Stimulated activated memory B cell treated with anti-CD40 and anti-IgM and Interleukin-4, amounts not matched to agents 10 μg/mL and 1 μg/mL and 100 μg/mL, for 72 hours (primary cell): ENCODE measurements at regions not wholly inside any gene's neighbourhood (a gene's known extent, or its start where the extent isn't known, plus 50 kb on each side); places are given as distances from the start of the nearest gene placed in this dataset.
"Not testable (repeated sequence)": the region's sequence is repeated elsewhere in the genome, so short reads cannot be mapped to it uniquely, and the experiment has no call there.

Experiments used
- ATAC-seq: fragments of 150-1000 bp; cut with Tn5 transposase; 2 replicates; pipeline ENCODE4 v1.10.0; 2021
- H3K27ac Mint-ChIP-seq: one replicate; pipeline ENCODE4 v1.8.0; 2022; ENCODE audit warnings: mild to moderate bottlenecking, mixed read lengths
- H3K27me3 Mint-ChIP-seq: one replicate; pipeline ENCODE4 v1.8.0; 2022; ENCODE audit warnings: mixed read lengths
- H3K36me3 Mint-ChIP-seq: one replicate; pipeline ENCODE4 v1.8.0; 2022; ENCODE audit warnings: mixed read lengths
- H3K4me1 Mint-ChIP-seq: one replicate; pipeline ENCODE4 v1.8.0; 2022; ENCODE audit warnings: mixed read lengths
- H3K4me3 Mint-ChIP-seq: one replicate; pipeline ENCODE4 v1.8.0; 2022; ENCODE audit warnings: mild to moderate bottlenecking, moderate library complexity, mixed read lengths
- H3K9me3 Mint-ChIP-seq: one replicate; pipeline ENCODE4 v1.8.0; 2022; ENCODE audit warnings: mixed read lengths

DNA sequence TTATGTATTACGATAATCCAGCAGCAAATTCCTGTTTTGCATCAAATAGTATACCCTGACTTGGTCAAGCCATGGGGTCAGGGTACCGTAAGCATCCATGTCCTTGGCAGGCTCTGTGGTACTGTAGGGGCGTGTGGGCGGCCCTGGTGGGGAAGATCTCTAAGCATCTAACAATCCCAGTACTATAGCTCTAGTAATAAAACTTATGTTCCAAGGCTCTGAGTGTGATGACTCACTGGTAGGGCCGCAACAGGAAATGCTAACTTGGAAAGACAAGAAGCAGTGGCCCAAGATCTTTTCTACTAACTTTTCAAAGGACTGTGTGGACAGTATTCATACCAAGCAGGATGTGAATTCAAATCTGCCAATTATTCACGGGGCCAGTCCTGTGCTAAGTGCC, 63.8 kb downstream of the CLEC18A start:
- not testable (repeated sequence) for H3K27me3 Mint-ChIP-seq, H3K27ac Mint-ChIP-seq, H3K9me3 Mint-ChIP-seq, ATAC-seq, H3K4me1 Mint-ChIP-seq, H3K4me3 Mint-ChIP-seq
- peaks cover 47% of the 10 kb centered on the region for H3K36me3 Mint-ChIP-seq

DNA sequence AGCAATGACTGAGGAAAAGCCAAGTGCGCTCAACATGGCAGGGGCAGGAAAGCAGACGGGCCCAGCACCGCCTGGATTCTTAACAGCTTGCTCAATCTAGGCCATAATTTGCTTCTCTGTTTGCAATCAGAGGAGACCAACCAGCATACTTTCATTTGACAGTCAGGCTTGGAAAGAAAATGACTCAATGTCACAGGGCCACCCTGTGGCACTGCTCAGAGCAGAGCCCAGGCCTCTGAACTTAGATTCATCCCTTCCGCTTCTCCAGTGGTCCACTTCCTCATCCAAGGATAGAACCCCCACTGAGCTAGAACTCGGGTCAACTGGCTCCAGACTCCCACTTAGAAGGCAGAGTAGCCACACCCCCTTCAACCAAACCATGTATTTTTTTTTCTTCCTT, 65.6 kb downstream of the CLEC18A start:
- ATAC-seq, H3K4me1 Mint-ChIP-seq, H3K9me3 Mint-ChIP-seq, H3K27me3 Mint-ChIP-seq, H3K27ac Mint-ChIP-seq, H3K4me3 Mint-ChIP-seq: not testable (repeated sequence)
- H3K36me3 Mint-ChIP-seq, result peaks cover 52% of the 10 kb centered on the region

DNA sequence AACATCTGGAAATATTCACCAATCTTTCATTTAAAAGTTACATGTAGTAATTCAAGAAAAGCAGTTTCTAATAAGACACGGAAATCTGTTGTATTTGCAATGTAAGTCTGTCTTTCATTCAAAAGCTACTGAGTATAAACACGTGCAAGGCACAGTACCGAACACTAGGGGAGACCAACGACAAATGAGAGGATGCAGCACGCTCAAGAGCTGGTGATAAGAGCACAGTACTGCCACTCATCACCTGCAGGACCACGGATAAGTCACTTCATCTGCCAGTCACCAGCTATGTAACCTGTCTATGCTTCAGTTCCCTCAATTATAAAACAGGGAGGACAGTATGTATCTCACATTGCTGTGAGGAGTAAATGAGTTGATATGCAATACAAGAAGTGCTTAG, 67.1 kb downstream of the CLEC18A start:
- peak; percentile 81 for ATAC-seq
- H3K4me1 Mint-ChIP-seq, result no peaks in the 10 kb centered on the region
- H3K9me3 Mint-ChIP-seq, result no peaks in the 10 kb centered on the region
- no peak overlapping the region for H3K27ac Mint-ChIP-seq
- H3K36me3 Mint-ChIP-seq, result peaks cover 39% of the 10 kb centered on the region
- no peaks in the 10 kb centered on the region for H3K27me3 Mint-ChIP-seq
- no peak overlapping the region for H3K4me3 Mint-ChIP-seq

DNA sequence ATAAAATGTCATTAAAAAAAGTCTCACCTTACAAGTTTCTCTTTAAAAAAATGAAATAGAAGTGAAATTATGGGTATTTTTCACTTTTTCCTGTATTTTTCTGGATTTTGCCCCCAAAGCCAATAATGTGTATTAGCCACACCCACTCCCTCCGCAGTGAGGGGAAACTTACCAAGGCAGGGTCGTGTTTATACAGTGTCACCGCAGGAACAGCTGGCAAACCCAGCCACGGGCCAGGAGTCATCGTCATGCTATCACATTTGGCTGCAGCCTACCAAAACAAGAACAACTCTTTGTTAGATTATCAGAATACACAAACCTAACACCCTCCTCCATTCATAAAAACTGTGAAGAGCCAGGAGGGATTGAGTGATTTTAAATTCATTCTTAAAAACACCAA, 72.1 kb downstream of the CLEC18A start:
- not testable (repeated sequence) for H3K9me3 Mint-ChIP-seq, H3K27ac Mint-ChIP-seq, ATAC-seq, H3K4me1 Mint-ChIP-seq, H3K4me3 Mint-ChIP-seq, H3K27me3 Mint-ChIP-seq
- peaks cover 18% of the 10 kb centered on the region for H3K36me3 Mint-ChIP-seq

DNA sequence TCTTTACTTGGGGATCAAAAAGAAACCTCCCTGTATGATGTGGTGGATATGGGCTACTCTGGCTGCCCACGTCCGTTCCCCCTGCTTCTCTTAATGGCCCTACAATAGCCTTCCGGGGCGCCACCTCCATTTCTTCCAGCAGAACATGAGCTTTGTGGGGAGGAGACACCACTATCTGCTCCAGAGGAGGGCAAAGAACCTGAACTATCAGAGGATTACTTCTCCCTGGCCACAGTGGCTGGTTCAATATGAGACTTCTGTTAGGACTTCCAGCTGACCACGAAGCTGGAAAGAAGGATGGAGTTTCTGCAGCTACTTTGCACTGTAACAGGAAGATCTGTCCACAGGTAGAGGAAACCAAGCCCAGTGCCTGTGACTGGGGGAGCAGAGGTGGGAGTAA, 72.8 kb downstream of the CLEC18A start:
- not testable (repeated sequence) for H3K27ac Mint-ChIP-seq, H3K27me3 Mint-ChIP-seq, H3K4me3 Mint-ChIP-seq, H3K4me1 Mint-ChIP-seq, ATAC-seq, H3K9me3 Mint-ChIP-seq
- peaks cover 18% of the 10 kb centered on the region for H3K36me3 Mint-ChIP-seq

DNA sequence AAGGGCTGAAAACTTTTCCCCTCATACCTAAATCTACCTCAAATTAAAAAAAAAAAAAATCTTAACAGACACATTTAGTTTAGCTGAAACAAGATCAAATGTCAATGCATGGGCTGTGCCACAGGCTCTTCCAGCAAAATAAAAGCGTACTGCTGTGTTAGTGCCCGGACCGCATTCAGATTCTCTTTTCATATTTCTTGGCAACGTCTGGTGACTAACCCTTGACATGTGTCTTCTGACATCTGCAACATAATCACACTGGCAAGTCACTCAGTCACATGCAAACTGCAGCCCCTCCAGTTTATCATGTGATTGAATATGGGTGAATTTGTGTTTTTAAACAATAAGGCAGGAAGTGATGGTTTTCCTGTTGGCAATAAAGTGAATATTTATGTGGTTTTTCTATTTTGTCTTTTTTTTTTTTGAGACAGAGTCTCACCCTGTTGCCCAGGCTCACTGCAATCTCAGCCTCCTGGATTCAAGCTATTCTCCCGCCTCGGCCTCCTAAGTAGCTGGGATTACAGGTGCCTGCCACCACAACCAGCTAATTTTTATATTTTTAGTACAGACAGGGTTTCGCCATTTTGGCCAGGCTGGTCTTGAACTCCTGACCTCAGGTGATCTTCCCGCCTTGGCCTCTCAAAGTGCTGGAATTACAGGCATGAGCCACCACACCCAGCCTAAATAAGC, 75.2 kb downstream of the CLEC18A start:
- H3K4me1 Mint-ChIP-seq, H3K27me3 Mint-ChIP-seq, H3K9me3 Mint-ChIP-seq, H3K4me3 Mint-ChIP-seq, H3K27ac Mint-ChIP-seq: not testable (repeated sequence)
- H3K36me3 Mint-ChIP-seq, result peaks cover 19% of the 10 kb centered on the region
- ATAC-seq, result peak; percentile 62

DNA sequence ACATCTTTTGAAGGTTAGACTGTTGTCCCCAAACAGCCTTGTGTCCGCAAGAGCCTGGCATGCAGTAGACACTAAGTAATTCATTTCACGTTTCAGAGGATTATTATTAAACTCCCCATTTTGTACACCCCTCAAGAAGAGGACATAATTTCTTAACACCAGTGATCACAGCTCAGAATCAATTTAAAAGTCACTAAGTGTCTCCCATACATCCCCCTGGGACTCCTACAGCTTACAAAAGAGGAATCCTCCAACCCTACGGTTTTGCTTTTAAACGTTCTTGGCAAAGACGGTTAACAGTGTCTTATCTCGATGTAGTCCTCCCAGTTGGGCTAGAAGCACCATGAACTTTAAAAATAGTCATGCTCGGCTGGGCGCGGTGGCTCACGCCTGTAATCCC, 81.2 kb upstream of the PDPR start:
- not testable (repeated sequence) for ATAC-seq, H3K4me1 Mint-ChIP-seq, H3K4me3 Mint-ChIP-seq, H3K9me3 Mint-ChIP-seq, H3K27ac Mint-ChIP-seq, H3K27me3 Mint-ChIP-seq
- H3K36me3 Mint-ChIP-seq, result peaks cover 19% of the 10 kb centered on the region

DNA sequence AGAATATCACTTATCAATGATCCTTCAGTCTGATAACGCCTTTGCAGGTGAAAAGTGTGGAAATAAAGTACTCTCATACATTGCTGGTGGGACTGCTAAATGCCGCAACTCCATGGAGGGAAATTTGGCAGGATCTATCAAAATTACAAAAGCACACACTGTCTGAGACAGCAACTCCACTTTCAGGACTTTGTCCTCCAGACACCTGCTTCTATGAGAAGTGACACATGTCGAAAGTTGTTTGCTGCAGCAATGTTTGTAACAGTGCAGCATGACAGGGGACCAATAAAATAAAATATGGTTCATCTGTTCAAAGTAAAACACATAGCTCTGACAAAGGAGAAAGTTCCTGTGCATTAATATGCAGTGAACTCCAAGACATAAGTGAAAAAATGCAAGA, 76.2 kb upstream of the PDPR start:
- not testable (repeated sequence) for H3K4me1 Mint-ChIP-seq, H3K27me3 Mint-ChIP-seq, H3K27ac Mint-ChIP-seq, H3K9me3 Mint-ChIP-seq, H3K4me3 Mint-ChIP-seq, H3K36me3 Mint-ChIP-seq, ATAC-seq

DNA sequence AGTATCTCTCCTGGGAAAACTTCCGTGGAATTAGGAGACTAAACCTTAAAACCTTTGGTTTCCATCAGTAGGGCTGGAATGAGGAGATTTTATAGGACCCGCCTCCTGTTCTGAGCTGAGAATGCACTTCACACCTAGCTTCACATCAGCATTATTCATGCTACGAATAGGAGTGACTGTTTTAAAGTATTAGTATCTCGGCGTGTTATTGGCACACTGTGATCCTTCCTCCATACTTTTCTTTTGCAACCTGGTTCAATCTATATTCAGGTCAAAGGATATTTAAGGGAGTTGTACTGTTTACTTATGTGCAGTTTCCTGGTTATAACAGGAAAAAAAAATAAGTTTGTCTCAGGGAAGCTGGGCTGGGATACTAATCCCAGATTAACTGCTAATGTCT, 73.6 kb upstream of the PDPR start:
- H3K9me3 Mint-ChIP-seq, H3K36me3 Mint-ChIP-seq, H3K27ac Mint-ChIP-seq, H3K27me3 Mint-ChIP-seq, H3K4me3 Mint-ChIP-seq, ATAC-seq, H3K4me1 Mint-ChIP-seq: not testable (repeated sequence)

DNA sequence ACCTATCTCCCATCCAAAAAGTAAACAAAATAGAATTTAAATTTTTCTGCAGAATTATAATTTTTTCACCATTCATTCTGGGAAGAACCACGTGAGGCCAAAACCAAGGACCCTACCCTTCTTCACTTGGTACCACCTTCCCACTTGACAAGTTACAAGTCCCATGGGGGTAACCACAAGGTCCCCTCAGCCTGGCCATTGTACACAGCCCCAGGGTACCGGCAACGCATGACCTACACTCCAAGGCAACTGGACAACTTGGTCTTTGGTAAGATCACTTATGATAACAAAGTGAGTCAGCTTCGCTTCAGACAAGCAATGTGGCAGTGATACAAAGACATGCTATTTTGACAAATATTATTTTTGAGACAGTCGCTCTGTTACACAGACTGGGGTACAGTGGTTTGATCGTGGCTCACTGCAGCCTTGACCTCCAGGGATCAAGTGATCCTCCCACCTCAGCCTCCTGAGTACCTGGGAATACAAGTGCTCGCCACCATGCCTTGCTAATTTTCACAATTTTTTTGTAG, 70.5 kb upstream of the PDPR start:
- not testable (repeated sequence) for H3K27me3 Mint-ChIP-seq, H3K36me3 Mint-ChIP-seq

DNA sequence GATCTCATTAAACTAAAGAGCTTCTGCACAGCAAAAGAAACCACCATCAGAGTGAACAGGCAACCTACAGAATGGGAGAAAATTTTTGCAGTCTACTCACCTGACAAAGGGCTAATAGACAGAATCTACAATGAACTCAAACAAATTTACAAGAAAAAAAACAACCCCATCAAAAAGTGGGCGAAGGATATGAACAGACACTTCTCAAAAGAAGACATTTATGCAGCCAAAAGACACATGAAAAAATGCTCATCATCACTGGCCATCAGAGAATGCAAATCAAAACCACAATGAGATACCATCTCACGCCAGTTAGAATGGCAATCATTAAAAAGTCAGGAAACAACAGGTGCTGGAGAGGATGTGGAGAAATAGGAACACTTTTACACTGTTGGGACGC, 67.6 kb upstream of the PDPR start:
- H3K9me3 Mint-ChIP-seq, ATAC-seq, H3K27ac Mint-ChIP-seq, H3K36me3 Mint-ChIP-seq, H3K4me3 Mint-ChIP-seq, H3K27me3 Mint-ChIP-seq, H3K4me1 Mint-ChIP-seq: not testable (repeated sequence)

More for the DNA sequence above, 70.5 kb upstream of the PDPR start:
- not testable (repeated sequence) for ATAC-seq, H3K4me1 Mint-ChIP-seq, H3K27ac Mint-ChIP-seq, H3K9me3 Mint-ChIP-seq, H3K4me3 Mint-ChIP-seq

DNA sequence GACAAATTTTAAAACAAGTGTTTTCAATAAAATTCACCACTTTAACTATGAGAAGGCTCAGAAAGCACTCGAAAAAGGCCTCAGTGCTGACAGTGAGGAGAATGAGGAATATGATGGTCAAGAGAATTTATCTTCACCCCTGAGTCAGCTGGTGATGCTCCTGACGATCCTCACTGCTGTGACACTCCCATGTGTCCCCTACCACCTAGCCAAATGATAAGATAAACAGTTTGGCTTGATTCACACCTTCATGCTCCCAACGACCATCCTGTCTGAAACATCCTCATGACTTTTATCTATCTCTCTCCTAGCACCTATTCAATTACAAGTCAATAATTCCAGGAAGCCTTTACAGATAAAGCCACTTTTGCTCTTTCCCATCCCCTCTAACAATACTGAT, 66.0 kb upstream of the PDPR start:
- not testable (repeated sequence) for H3K27ac Mint-ChIP-seq, H3K27me3 Mint-ChIP-seq, H3K9me3 Mint-ChIP-seq, H3K4me1 Mint-ChIP-seq, ATAC-seq, H3K36me3 Mint-ChIP-seq, H3K4me3 Mint-ChIP-seq

DNA sequence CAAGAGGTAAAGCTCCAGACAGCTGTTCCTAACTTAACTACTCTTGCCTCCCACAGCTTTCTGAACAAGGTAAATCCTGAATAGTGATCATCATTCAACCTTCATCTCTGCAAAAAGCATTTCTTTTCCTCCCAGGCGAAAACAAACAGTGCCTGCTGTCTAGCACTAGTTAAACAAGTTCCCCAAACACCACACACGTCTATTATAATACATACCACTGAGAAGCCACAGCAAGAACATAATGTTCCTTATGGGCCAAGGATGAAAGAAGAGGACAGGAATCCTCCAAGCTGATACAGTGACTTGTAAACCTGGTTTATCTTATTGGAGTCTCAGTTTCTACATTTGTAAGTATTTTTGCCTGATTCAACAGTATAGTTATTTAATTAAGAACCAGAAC, 56.1 kb upstream of the PDPR start:
- H3K4me1 Mint-ChIP-seq, H3K4me3 Mint-ChIP-seq, H3K27ac Mint-ChIP-seq, H3K9me3 Mint-ChIP-seq, ATAC-seq, H3K27me3 Mint-ChIP-seq, H3K36me3 Mint-ChIP-seq: not testable (repeated sequence)

DNA sequence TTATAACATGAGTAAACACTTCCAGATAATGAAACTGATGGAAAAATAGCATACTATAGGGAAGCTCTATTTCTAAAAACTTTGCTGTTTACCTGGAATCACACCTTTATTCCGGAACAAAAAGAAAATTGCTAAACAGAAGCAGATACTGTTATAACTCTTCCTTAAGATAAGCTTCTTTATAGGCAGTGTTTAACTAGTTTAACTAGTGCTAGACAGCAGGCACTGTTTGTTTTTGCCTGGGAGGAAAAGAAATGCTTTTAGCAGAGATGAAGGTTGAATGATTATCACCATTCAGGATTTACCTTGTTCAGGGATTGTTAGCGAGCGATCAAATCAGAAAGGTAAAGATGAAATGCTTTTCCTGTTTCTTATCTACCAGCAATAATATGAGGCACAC, 54.7 kb upstream of the PDPR start:
- not testable (repeated sequence) for H3K36me3 Mint-ChIP-seq, H3K27me3 Mint-ChIP-seq, H3K27ac Mint-ChIP-seq, ATAC-seq, H3K4me3 Mint-ChIP-seq, H3K9me3 Mint-ChIP-seq, H3K4me1 Mint-ChIP-seq

DNA sequence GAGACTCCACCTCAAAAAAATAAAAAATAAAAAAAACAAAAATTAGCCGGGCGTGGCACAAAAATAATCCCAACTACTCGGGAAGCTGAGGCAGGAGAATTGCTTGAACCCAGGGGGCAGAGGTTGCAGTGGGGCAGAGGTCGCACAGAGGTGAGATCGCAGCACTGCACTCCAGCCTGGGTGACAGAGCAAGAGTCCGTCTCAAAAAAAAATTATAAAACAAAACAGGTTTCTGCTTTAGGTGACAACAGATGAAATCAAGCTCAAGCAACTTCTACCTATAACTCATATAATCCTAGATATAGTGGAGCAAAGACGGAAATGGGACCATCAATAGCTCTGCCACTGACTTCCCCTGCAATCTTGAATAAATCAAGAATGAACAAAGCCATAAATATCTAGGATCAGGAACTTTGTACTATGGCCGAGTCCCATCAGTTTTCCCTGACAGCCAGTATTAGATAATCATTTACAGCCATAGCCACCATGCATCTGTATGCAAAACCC, 53.6 kb upstream of the PDPR start:
- not testable (repeated sequence) for H3K4me1 Mint-ChIP-seq, H3K27ac Mint-ChIP-seq, ATAC-seq, H3K36me3 Mint-ChIP-seq, H3K27me3 Mint-ChIP-seq, H3K4me3 Mint-ChIP-seq, H3K9me3 Mint-ChIP-seq

DNA sequence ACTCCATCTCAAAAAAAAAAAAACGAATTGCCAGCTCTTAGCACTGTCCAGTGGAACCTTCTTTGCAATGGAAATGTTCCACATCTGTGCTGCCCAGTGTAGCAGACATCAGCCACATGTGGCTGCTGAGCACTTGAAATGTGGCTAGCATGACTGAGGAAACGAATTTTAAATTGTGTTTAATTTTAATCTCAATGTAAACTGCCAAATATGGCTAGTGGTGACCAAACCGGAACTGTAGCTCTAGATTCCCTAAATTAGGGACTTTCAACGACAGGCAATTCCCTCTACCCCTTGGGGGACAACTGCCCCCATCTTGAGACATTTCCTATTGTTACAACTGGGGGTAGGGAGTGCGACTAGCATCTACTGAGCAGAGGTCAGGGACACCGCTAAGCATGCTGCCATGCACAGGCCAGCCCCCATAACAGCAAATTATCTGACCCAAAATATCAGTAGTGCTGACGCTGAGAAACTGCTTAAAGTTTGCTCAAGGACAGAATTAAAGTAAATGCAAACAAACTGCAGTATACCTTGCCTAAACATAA, 52.4 kb upstream of the PDPR start:
- not testable (repeated sequence) for H3K4me1 Mint-ChIP-seq, H3K4me3 Mint-ChIP-seq, H3K27me3 Mint-ChIP-seq, H3K27ac Mint-ChIP-seq, H3K36me3 Mint-ChIP-seq, H3K9me3 Mint-ChIP-seq, ATAC-seq
